ENCODE measurements at regions not wholly inside any gene's neighbourhood (a gene's known extent, or its start where the extent isn't known, plus 50 kb on each side); places are given as distances from the start of the nearest gene placed in this dataset.

DNA sequence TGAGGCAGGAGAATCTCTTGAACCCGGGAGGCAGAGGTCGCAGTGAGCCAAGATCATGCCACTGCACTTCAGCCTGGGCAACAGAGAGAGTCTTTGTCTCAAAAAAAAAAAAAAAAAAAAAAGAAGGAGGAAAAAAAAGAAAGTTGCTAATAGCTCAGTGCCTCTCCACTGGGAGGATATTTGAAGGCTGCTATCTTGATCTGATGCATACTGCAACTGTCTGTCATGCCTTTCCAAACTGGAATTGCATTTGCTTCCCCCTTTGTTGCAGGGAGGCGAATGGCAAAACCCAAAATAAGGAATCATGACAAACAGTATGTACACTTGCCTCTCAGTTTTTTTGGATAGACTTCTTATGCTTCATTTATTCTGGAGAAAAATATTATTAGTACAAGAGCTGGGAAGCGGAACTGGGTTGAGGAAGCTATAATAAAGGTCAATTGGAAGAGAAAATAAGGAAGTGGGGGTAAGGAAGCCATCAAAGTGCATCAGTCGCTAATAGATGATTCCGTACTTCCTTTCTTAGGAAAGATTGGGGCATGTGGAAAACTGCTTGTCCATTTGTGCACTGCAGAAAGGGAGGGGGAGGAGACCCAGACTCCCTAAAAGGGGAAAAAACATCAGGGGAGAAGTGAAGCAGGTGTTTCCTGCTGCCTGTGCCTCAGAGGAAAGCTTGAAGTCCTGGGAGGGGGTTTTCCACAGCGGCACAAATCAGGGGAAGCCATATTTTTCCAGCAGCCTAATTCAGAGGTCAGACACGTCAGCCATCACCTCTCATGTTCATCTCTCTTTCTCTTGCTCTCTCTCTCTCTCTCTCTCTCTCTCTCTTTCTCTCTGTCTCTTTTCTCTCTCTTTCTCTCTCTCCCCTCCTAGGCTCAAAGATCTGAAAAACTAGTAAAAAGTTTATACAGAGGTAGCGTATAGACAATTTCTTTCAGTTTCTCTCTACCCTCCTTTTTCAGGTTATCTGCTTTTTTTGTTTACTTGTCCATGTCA, 301.4 kb upstream of the TNP1 start:
- Mint-ChIP-seq H3K4me1 (peaks cover 40% of the 10 kb centered on the region), H3K4me3 (no peak overlapping the region), H3K9me3 (peaks cover 8% of the 10 kb centered on the region), H3K36me3 (ENCODE audit: low read depth) (peaks cover 4% of the 10 kb centered on the region), H3K27ac (peak overlapping the region; percentile 80), H3K27me3 (ENCODE audit: low read depth, poor library complexity) (peaks cover 6% of the 10 kb centered on the region)
- TF ChIP-seq, protein P1, sequence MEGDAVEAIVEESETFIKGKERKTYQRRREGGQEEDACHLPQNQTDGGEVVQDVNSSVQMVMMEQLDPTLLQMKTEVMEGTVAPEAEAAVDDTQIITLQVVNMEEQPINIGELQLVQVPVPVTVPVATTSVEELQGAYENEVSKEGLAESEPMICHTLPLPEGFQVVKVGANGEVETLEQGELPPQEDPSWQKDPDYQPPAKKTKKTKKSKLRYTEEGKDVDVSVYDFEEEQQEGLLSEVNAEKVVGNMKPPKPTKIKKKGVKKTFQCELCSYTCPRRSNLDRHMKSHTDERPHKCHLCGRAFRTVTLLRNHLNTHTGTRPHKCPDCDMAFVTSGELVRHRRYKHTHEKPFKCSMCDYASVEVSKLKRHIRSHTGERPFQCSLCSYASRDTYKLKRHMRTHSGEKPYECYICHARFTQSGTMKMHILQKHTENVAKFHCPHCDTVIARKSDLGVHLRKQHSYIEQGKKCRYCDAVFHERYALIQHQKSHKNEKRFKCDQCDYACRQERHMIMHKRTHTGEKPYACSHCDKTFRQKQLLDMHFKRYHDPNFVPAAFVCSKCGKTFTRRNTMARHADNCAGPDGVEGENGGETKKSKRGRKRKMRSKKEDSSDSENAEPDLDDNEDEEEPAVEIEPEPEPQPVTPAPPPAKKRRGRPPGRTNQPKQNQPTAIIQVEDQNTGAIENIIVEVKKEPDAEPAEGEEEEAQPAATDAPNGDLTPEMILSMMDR (IDR thresholded peaks at IDR 0.05) = no peak
- no peak for DNase-seq

DNA sequence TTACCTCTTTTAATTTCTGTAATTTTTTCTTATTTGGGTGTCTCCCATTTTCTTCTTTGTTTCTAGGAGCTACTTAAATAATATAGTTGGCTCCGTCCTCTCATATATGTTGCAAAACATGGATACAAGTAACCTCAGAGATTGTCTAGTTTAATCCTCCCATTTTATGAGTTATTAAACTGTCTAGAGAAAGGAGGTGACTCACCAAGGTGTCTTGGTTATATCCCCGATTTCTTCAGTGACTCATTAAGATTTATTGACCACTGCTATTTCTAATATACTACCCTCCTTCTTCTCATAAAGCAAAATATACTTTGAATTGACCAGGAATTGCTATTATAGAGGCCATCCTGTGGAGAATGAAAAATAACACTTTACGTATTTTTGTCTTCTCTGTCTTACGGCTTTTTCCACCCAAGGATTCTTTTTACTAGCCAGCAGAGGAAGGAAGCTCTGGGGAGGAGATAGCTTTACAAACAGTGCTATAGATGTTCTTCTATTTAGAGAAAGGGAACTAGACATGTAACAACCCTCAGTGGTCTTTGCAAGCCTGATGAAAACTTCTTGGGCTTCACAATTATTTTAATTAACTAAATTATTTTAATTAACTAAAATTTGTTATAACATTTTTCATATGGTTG, 300.4 kb upstream of the TNP1 start:
- Mint-ChIP-seq H3K36me3 (ENCODE audit: low read depth) (peaks cover 4% of the 10 kb centered on the region), H3K9me3 (peaks cover 8% of the 10 kb centered on the region), H3K27ac (no peak overlapping the region)

DNA sequence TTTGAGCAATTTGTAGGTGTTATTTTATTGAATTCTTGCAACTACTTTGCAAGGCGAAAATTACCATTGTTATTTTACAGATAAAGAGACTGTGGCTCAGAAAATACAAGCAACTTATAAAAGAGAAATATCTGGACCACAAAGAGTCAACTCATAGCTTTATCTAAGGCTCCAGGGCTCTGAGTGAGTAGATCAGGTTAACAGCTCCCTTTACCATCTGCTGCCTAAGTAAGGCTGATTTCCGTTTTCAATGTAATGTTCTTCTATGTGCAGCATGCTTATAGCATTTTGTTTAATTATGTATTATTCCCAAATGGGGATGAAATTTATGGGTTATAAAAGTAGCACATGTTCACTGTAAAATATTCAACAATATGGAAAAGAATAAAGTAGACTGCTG, 299.1 kb upstream of the TNP1 start:
- peaks cover 34% of the 10 kb centered on the region for H3K4me1 Mint-ChIP-seq
- no peak overlapping the region for H3K4me3 Mint-ChIP-seq
- no peaks in the 10 kb centered on the region for H3K36me3 Mint-ChIP-seq (ENCODE audit: low read depth)
- no peak overlapping the region for H3K27ac Mint-ChIP-seq
- no peaks in the 10 kb centered on the region for H3K9me3 Mint-ChIP-seq
- TF ChIP-seq, protein P1 (IDR thresholded peaks at IDR 0.05) = no peak
- peaks cover 6% of the 10 kb centered on the region for H3K27me3 Mint-ChIP-seq (ENCODE audit: low read depth, poor library complexity)
- DNase-seq = no peak

More for the DNA sequence above, 300.4 kb upstream of the TNP1 start:
- Mint-ChIP-seq H3K4me1 (peaks cover 38% of the 10 kb centered on the region), H3K27me3 (ENCODE audit: low read depth, poor library complexity) (peaks cover 6% of the 10 kb centered on the region), H3K4me3 (no peak overlapping the region)
- no peak for DNase-seq
- TF ChIP-seq, protein P1 (IDR thresholded peaks at IDR 0.05) = no peak

- Mint-ChIP-seq H3K4me3 (no peak overlapping the region), H3K27me3 (ENCODE audit: low read depth, poor library complexity) (peaks cover 6% of the 10 kb centered on the region), H3K9me3 (no peaks in the 10 kb centered on the region), H3K4me1 (peaks cover 22% of the 10 kb centered on the region), H3K36me3 (ENCODE audit: low read depth) (no peaks in the 10 kb centered on the region), H3K27ac (no peak overlapping the region)
- TF ChIP-seq, protein P1 (IDR thresholded peaks at IDR 0.05) = no peak
- DNase-seq = no peak
Measured at GRCh38 chr2:217157581-217157980, 297.7 kb upstream of the TNP1 start.

- H3K4me3 Mint-ChIP-seq = no peak overlapping the region
- no peak overlapping the region for H3K27ac Mint-ChIP-seq
- no peaks in the 10 kb centered on the region for H3K27me3 Mint-ChIP-seq (ENCODE audit: low read depth, poor library complexity)
- no peaks in the 10 kb centered on the region for H3K9me3 Mint-ChIP-seq
- no peak for DNase-seq
- no peaks in the 10 kb centered on the region for H3K36me3 Mint-ChIP-seq (ENCODE audit: low read depth)
- TF ChIP-seq, protein P1 (IDR thresholded peaks at IDR 0.05) = no peak
- peaks cover 14% of the 10 kb centered on the region for H3K4me1 Mint-ChIP-seq
Measured at GRCh38 chr2:217156801-217157200, 296.9 kb upstream of the TNP1 start.

Data from nephron progenitor cell (in vitro differentiated cells).